ENCODE measurements at regions not wholly inside any gene's neighbourhood (a gene's known extent, or its start where the extent isn't known, plus 50 kb on each side); places are given as distances from the start of the nearest gene placed in this dataset.

DNA sequence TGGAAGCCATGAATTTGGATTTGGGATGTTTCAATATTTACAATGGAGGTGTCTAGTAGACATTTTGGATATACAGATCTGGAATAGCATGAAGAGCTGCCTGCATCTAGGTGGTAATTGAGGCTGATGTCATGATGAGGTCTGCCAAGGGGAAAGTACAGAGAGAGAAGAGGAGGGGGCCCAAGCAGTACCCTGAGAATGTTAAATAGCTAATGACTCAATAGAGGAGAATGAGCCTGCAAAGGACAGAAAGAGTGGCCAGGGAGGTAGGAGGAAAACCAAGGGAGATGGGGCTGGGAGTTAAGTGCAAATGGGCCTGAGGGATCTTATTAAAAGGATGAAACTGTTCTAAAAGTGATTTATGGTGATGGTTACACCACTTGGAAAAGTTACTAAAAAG, 182.2 kb upstream of the KIT start:
- TF ChIP-seq, protein P1, sequence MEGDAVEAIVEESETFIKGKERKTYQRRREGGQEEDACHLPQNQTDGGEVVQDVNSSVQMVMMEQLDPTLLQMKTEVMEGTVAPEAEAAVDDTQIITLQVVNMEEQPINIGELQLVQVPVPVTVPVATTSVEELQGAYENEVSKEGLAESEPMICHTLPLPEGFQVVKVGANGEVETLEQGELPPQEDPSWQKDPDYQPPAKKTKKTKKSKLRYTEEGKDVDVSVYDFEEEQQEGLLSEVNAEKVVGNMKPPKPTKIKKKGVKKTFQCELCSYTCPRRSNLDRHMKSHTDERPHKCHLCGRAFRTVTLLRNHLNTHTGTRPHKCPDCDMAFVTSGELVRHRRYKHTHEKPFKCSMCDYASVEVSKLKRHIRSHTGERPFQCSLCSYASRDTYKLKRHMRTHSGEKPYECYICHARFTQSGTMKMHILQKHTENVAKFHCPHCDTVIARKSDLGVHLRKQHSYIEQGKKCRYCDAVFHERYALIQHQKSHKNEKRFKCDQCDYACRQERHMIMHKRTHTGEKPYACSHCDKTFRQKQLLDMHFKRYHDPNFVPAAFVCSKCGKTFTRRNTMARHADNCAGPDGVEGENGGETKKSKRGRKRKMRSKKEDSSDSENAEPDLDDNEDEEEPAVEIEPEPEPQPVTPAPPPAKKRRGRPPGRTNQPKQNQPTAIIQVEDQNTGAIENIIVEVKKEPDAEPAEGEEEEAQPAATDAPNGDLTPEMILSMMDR (IDR thresholded peaks at IDR 0.05; ENCODE audit: low read depth, low read length, missing input control), result no peak
- no peak for TF ChIP-seq SP1 (IDR thresholded peaks at IDR 0.05)
